SK-N-SH treated with all-trans-retinoic acid at 6 μM for 48 hours (cell line): ENCODE measurements at regions not wholly inside any gene's neighbourhood (a gene's known extent, or its start where the extent isn't known, plus 50 kb on each side); places are given as distances from the start of the nearest gene placed in this dataset.

Experiments
- ATAC-seq: fragments of 200-7000 bp; cut with Tn5 transposase; 3 replicates; pipeline ENCODE4 v1.9.1; 2020; ENCODE audit warnings: mild to moderate bottlenecking, moderate library complexity
- ARNTL ChIP-seq: fragments of 450-650 bp; formaldehyde crosslinking; IDR thresholded peaks from 2 replicates; pipeline ENCODE4 v1.5.0; 2020; ENCODE audit warnings: low read depth, mild to moderate bottlenecking, moderate library complexity, borderline replicate concordance
- CREB5 ChIP-seq: fragments of 250-450 bp; sonication (Bioruptor Pico); IDR thresholded peaks from 2 replicates; pipeline ENCODE4 v1.5.1; 2020; ENCODE audit warnings: low read depth, mild to moderate bottlenecking, moderate library complexity
- CSRNP3 ChIP-seq: fragments of 250-450 bp; sonication (Bioruptor Pico); IDR thresholded peaks from 2 replicates; pipeline ENCODE4 v1.5.1; 2021; ENCODE audit warnings: mild to moderate bottlenecking, moderate library complexity
- ESRRG ChIP-seq: fragments of 250-450 bp; sonication (Bioruptor Pico); IDR thresholded peaks from 2 replicates; pipeline ENCODE4 v1.6.1; 2021; ENCODE audit warnings: mild to moderate bottlenecking
- ISL1 ChIP-seq: fragments of 250-450 bp; sonication (Bioruptor Pico); IDR thresholded peaks from 2 replicates; pipeline ENCODE4 v2.1.2; 2022; ENCODE audit warnings: mild to moderate bottlenecking, moderate library complexity
- OSR1 ChIP-seq: fragments of 250-450 bp; sonication (Bioruptor Pico); IDR thresholded peaks from 2 replicates; pipeline ENCODE4 v1.8.0; 2022; ENCODE audit warnings: moderate library complexity, mild to moderate bottlenecking, inconsistent platforms
- PATZ1 ChIP-seq: fragments of 250-450 bp; sonication (Bioruptor Pico); IDR thresholded peaks from 2 replicates; pipeline ENCODE4 v1.8.0; 2020; ENCODE audit warnings: mild to moderate bottlenecking, moderate library complexity, borderline replicate concordance
- POU6F1 ChIP-seq: fragments of 250-450 bp; sonication (Bioruptor Pico); IDR thresholded peaks from 2 replicates; pipeline ENCODE4 v1.8.0; 2021; ENCODE audit warnings: low read depth, mild to moderate bottlenecking, moderate library complexity, borderline replicate concordance
- PPARA ChIP-seq: fragments of 250-450 bp; sonication (Bioruptor Pico); IDR thresholded peaks from 2 replicates; pipeline ENCODE4 v1.5.0; 2020; ENCODE audit warnings: mild to moderate bottlenecking, borderline replicate concordance
- TCF4 ChIP-seq: fragments of 250-450 bp; sonication (Bioruptor Pico); IDR thresholded peaks from 2 replicates; pipeline ENCODE4 v1.8.0; 2021; ENCODE audit warnings: mild to moderate bottlenecking, moderate library complexity, borderline replicate concordance
- TOX ChIP-seq: fragments of 250-450 bp; sonication (Bioruptor Pico); IDR thresholded peaks from 2 replicates; pipeline ENCODE4 v1.8.0; 2021; ENCODE audit warnings: mild to moderate bottlenecking, moderate library complexity, borderline replicate concordance
- TSHZ2 ChIP-seq: fragments of 250-450 bp; sonication (Bioruptor Pico); IDR thresholded peaks from 2 replicates; pipeline ENCODE4 v1.5.0; 2020; ENCODE audit warnings: mild to moderate bottlenecking, moderate library complexity
- ZC3H10 ChIP-seq: fragments of 250-450 bp; sonication (Bioruptor Pico); IDR thresholded peaks from 2 replicates; pipeline ENCODE4 v1.5.1; 2021; ENCODE audit warnings: mild to moderate bottlenecking, moderate library complexity
- ZFP3 ChIP-seq: fragments of 250-450 bp; sonication (Bioruptor Pico); IDR thresholded peaks from 2 replicates; pipeline ENCODE4 v1.5.0; 2020; ENCODE audit warnings: mild to moderate bottlenecking, moderate library complexity
- ZFP30 ChIP-seq: fragments of 450-650 bp; formaldehyde crosslinking; IDR thresholded peaks from 2 replicates; pipeline ENCODE4 v1.5.0; 2022; ENCODE audit warnings: mild to moderate bottlenecking, moderate library complexity
- ZNF565 ChIP-seq: fragments of 450-650 bp; formaldehyde crosslinking; conservative IDR thresholded peaks from 2 replicates; pipeline ENCODE4 v1.5.0; 2020; ENCODE audit warnings: low read depth, mild to moderate bottlenecking, moderate library complexity
- ZNF8 ChIP-seq: fragments of 450-650 bp; formaldehyde crosslinking; IDR thresholded peaks from 2 replicates; pipeline ENCODE4 v1.5.0; 2020; ENCODE audit warnings: mild to moderate bottlenecking, moderate library complexity

- no peak for TF ChIP-seq POU6F1 (CRISPR knock-in tag)
- TF ChIP-seq PPARA, result no peak
- TF ChIP-seq ZFP3 (CRISPR knock-in tag), result no peak
- TF ChIP-seq ZNF565 (CRISPR knock-in tag), result no peak
- no peak for TF ChIP-seq TOX (CRISPR knock-in tag)
- no peak for TF ChIP-seq TCF4 (CRISPR knock-in tag)
These were observed 189.7 kb downstream of the OPA1 start (continued) for GRCh38 chr3:193782747-193783146.

- ATAC-seq, result no peak
- no peak for TF ChIP-seq ARNTL (CRISPR knock-in tag)
- TF ChIP-seq CREB5 (CRISPR knock-in tag), result no peak
- TF ChIP-seq OSR1 (CRISPR knock-in tag), result no peak
- peak; percentile 64; the same call in 1 of the 2 replicates for TF ChIP-seq ZFP30 (CRISPR knock-in tag)
These were observed 190.3 kb downstream of the OPA1 start for GRCh38 chr3:193783166-193783896.

GRCh38 chr3:193784822-193785221 lies 191.8 kb downstream of the OPA1 start:
- TF ChIP-seq ZFP3 (CRISPR knock-in tag) (no peak), ISL1 (CRISPR knock-in tag) (peak; percentile 53)

GRCh38 chr3:193787496-193787870 lies 194.5 kb downstream of the OPA1 start:
- no peak for ATAC-seq
- TF ChIP-seq ZNF8 (CRISPR knock-in tag) (no peak), ISL1 (CRISPR knock-in tag) (no peak), OSR1 (CRISPR knock-in tag) (no peak), PPARA (no peak), TSHZ2 (no peak), POU6F1 (CRISPR knock-in tag) (no peak)

More at GRCh38 chr3:193784822-193785221, 191.8 kb downstream of the OPA1 start:
- ATAC-seq, result no peak

- peak; percentile 74 for ATAC-seq
- TF ChIP-seq PATZ1 (peak; percentile 65; the same call in 1 of the 2 replicates), CREB5 (CRISPR knock-in tag) (no peak), ESRRG (CRISPR knock-in tag) (no peak), POU6F1 (CRISPR knock-in tag) (no peak), ISL1 (CRISPR knock-in tag) (peak; percentile 54), TCF4 (CRISPR knock-in tag) (peak; percentile 73; the same call in 1 of the 2 replicates), ZC3H10 (no peak), CSRNP3 (CRISPR knock-in tag) (no peak)
These were observed 195.4 kb downstream of the OPA1 start for GRCh38 chr3:193788189-193788991.
